Keratinocyte (primary cell): ENCODE measurements at regions not wholly inside any gene's neighbourhood (a gene's known extent, or its start where the extent isn't known, plus 50 kb on each side); places are given as distances from the start of the nearest gene placed in this dataset.
"Not testable (repeated sequence)": the region's sequence is repeated elsewhere in the genome, so short reads cannot be mapped to it uniquely, and the experiment has no call there.

Source experiments
- CTCF ChIP-seq, 3 experiments: IDR thresholded peaks in 1 of 3; conservative IDR thresholded peaks in 1 of 3; optimal IDR thresholded peaks in 1 of 3; 2 replicates in 2 of 3; 3 replicates in 1 of 3; pipeline versions ENCODE3 to v1.5.1; 2011; ENCODE audit warnings: low read length in 3 of 3, mild to moderate bottlenecking in 3 of 3, moderate library complexity in 2 of 3, control low read depth in 1 of 3, inconsistent platforms in 1 of 3; ENCODE audit not compliant: insufficient read depth in 2 of 3; ENCODE audit errors: extremely low read depth in 1 of 3
- EZH2 ChIP-seq: IDR thresholded peaks from one replicate; pipeline ENCODE4 v1.6.1; 2012; ENCODE audit warnings: inconsistent platforms, mild to moderate bottlenecking, low read length, moderate library complexity

- not testable (repeated sequence) for TF ChIP-seq CTCF (optimal IDR thresholded peaks at IDR 0.05 in 1 of 3, IDR thresholded peaks at IDR 0.05 in 1 of 3, conservative IDR thresholded peaks at IDR 0.05 in 1 of 3; ENCODE audit: extremely low read depth in 1 of 3, insufficient read depth in 2 of 3, low read length in 3 of 3); EZH2
Observed at GRCh38 chr17:31771328-31771727, 87.7 kb downstream of the COPRS start.
